Gastrocnemius medialis (tissue), 4 donors: ENCODE measurements at regions not wholly inside any gene's neighbourhood (a gene's known extent, or its start where the extent isn't known, plus 50 kb on each side); places are given as distances from the start of the nearest gene placed in this dataset.

Experiments
- ATAC-seq, 2 donors: fragments of 150-250 bp; one replicate each; pipeline ENCODE4 v1.9.1; 2016
- DNase-seq, 2 donors: peaks; one replicate each; pipeline ENCODE4 v3.0.0-alpha.2; 2019
- H3K27ac ChIP-seq, 4 donors: fragments of 200-600 bp; sonication (generic); 1 replicate in 1 of 4; 2 replicates in 3 of 4; pipeline ENCODE4 v1.5.1; 2016 to 2018; ENCODE audit warnings: mild to moderate bottlenecking in 2 of 4, moderate library complexity in 1 of 4
- H3K27me3 ChIP-seq, 3 donors: fragments of 200-600 bp; sonication (generic) in 2 of 3; 1 replicate in 1 of 3; 2 replicates in 2 of 3; pipeline versions ENCODE4 v1.5.1 to v1.6.0; 2016 to 2019; ENCODE audit warnings: mild to moderate bottlenecking in 1 of 3, moderate library complexity in 1 of 3
- H3K36me3 ChIP-seq, 2 donors: fragments of 200-600 bp; sonication (generic) in 1 of 2; one replicate each; pipeline ENCODE4 v1.5.1; 2017 to 2018
- H3K4me1 ChIP-seq, 2 donors: fragments of 200-600 bp; sonication (generic) in 1 of 2; one replicate each; pipeline ENCODE4 v1.5.1; 2016 to 2017; ENCODE audit warnings: mild to moderate bottlenecking in 2 of 2
- H3K4me3 ChIP-seq, 4 donors: fragments of 200-600 bp; sonication (generic) in 3 of 4; 1 replicate in 1 of 4; 2 replicates in 3 of 4; pipeline ENCODE4 v1.5.1; 2016 to 2019; ENCODE audit warnings: mild to moderate bottlenecking in 2 of 4
- H3K9me3 ChIP-seq, 3 donors: fragments of 200-600 bp; sonication (generic) in 2 of 3; 1 replicate in 1 of 3; 2 replicates in 2 of 3; pipeline ENCODE4 v1.5.1; 2016 to 2019
- POLR2A ChIP-seq, 2 donors: fragments of 450-650 bp; IDR thresholded peaks; one replicate each; pipeline ENCODE4 v1.6.1; 2017; ENCODE audit warnings: antibody characterized with exemption in 2 of 2, mild to moderate bottlenecking in 2 of 2, moderate library complexity in 2 of 2
- in situ Hi-C, 4 donors: fragments of 200-750 bp; cut with MboI; loops; one replicate each; pipeline versions ENCODE4 v1.15.0 to v1.8.0; 2017; ENCODE audit warnings: low sequenced_read_pairs in 4 of 4
- intact Hi-C: fragments of 100-400 bp; cut with DNase I; formaldehyde crosslinking; loops from one replicate; pipeline ENCODE4 v1.15.1; 2023; ENCODE audit warnings: low total_unique reads
- TF ChIP-seq, protein P1 (sequence below), 5 experiments: fragments of 450-650 bp in 3 of 5; fragments of 200-600 bp in 2 of 5; sonication (generic) in 2 of 5; IDR thresholded peaks in 4 of 5; conservative IDR thresholded peaks in 1 of 5; 1 replicate in 4 of 5; 2 replicates in 1 of 5; pipeline ENCODE4 v1.5.1; 2016 to 2019; ENCODE audit warnings: antibody characterized with exemption in 5 of 5, mild to moderate bottlenecking in 3 of 5, moderate library complexity in 3 of 5

GRCh38 chr3:126257984-126258383 lies 77.6 kb upstream of the ALDH1L1 start:
- no peaks in the 10 kb centered on the region for H3K27me3 ChIP-seq
- ATAC-seq (no peak), DNase-seq (no peak)
- no peaks in the 10 kb centered on the region for H3K9me3 ChIP-seq
- intact Hi-C loops = no loop called here
- peaks cover 23 to 29% of the 10 kb centered on the region in 2 donors for H3K4me1 ChIP-seq
- no peak overlapping the region for H3K4me3 ChIP-seq
- H3K27ac ChIP-seq = peak overlapping the region in 3 of 4 donors; percentile 80 to 92 (median 89)
- no peaks in the 10 kb centered on the region for H3K36me3 ChIP-seq
- in situ Hi-C loops = loop anchor here in 2 of 4 donors (10.0 kb wide), 1 partner anchor 217 kb away; the partner anchor contains the start of gene ZXDC (in 2 of the 2)
- TF ChIP-seq, protein P1, sequence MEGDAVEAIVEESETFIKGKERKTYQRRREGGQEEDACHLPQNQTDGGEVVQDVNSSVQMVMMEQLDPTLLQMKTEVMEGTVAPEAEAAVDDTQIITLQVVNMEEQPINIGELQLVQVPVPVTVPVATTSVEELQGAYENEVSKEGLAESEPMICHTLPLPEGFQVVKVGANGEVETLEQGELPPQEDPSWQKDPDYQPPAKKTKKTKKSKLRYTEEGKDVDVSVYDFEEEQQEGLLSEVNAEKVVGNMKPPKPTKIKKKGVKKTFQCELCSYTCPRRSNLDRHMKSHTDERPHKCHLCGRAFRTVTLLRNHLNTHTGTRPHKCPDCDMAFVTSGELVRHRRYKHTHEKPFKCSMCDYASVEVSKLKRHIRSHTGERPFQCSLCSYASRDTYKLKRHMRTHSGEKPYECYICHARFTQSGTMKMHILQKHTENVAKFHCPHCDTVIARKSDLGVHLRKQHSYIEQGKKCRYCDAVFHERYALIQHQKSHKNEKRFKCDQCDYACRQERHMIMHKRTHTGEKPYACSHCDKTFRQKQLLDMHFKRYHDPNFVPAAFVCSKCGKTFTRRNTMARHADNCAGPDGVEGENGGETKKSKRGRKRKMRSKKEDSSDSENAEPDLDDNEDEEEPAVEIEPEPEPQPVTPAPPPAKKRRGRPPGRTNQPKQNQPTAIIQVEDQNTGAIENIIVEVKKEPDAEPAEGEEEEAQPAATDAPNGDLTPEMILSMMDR (IDR thresholded peaks at IDR 0.05 in 4 of 5, conservative IDR thresholded peaks at IDR 0.05 in 1 of 5) = no peak
- no peak for TF ChIP-seq POLR2A (IDR thresholded peaks at IDR 0.05)

- intact Hi-C loops = no loop called here
Measured at GRCh38 chr3:126257174-126257573, 76.8 kb upstream of the ALDH1L1 start.

DNA sequence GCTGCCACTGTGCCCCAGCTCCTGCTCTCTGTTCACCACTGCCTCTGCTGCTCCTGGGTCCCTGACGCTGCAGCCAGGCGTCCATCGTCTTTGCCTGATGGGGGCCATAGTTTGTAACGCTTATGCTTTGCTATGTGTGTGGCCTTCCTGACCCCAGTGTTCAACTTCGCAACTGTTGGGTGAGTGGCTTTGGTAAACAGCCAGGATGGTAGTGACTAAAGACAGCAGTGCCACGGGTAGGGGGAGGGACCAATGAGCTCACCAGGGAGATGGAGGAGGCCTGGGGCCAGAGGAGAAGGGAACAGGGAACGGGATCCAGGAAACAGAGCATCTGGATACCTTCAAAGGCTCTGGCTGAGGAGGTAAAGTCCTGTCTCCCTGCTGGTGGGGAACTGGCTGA lies 75.9 kb upstream of the ALDH1L1 start:
- H3K4me3 ChIP-seq = no peak overlapping the region
- H3K27ac ChIP-seq = no peak overlapping the region
- no peaks in the 10 kb centered on the region for H3K36me3 ChIP-seq
- intact Hi-C loops = no loop called here
- ATAC-seq = no peak
- in situ Hi-C loops = loop anchor here in 2 of 4 donors (10.0 kb wide), 1 partner anchor 219 kb away; the partner anchor contains the start of gene ZXDC (in 2 of the 2)
- H3K27me3 ChIP-seq = no peaks in the 10 kb centered on the region
- H3K9me3 ChIP-seq = no peaks in the 10 kb centered on the region
- no peak for TF ChIP-seq POLR2A (IDR thresholded peaks at IDR 0.05)
- TF ChIP-seq, protein P1 (IDR thresholded peaks at IDR 0.05 in 4 of 5, conservative IDR thresholded peaks at IDR 0.05 in 1 of 5) = no peak
- H3K4me1 ChIP-seq = peaks cover 21 to 26% of the 10 kb centered on the region in 2 donors
- DNase-seq = no peak

More at GRCh38 chr3:126257174-126257573, 76.8 kb upstream of the ALDH1L1 start:
- no peak overlapping the region for H3K4me3 ChIP-seq
- no peaks in the 10 kb centered on the region for H3K9me3 ChIP-seq
- H3K27me3 ChIP-seq = no peaks in the 10 kb centered on the region
- TF ChIP-seq, protein P1 (IDR thresholded peaks at IDR 0.05 in 4 of 5, conservative IDR thresholded peaks at IDR 0.05 in 1 of 5) = no peak
- TF ChIP-seq POLR2A (IDR thresholded peaks at IDR 0.05) = no peak
- DNase-seq (no peak), ATAC-seq (no peak)
- in situ Hi-C loops = loop anchor here in 2 of 4 donors (10.0 kb wide), 1 partner anchor 218 kb away; the partner anchor contains the start of gene ZXDC (in 2 of the 2)
- no peak overlapping the region for H3K27ac ChIP-seq
- H3K4me1 ChIP-seq = peaks cover 23 to 29% of the 10 kb centered on the region in 2 donors
- no peaks in the 10 kb centered on the region for H3K36me3 ChIP-seq

GRCh38 chr3:126253072-126253471 lies 72.7 kb upstream of the ALDH1L1 start:
- in situ Hi-C loops = loop anchor here in 2 of 4 donors (5.0 to 10.0 kb wide), 2 partner anchors 134 to 222 kb away; partner anchors contain the start of gene ZXDC (in 2 of the 2)
- H3K4me1 ChIP-seq = no peaks in the 10 kb centered on the region
- no peak overlapping the region for H3K27ac ChIP-seq
- H3K4me3 ChIP-seq = no peak overlapping the region
- ATAC-seq (no peak), DNase-seq (no peak)
- intact Hi-C loops = no loop called here
- H3K9me3 ChIP-seq = no peaks in the 10 kb centered on the region
- no peaks in the 10 kb centered on the region for H3K27me3 ChIP-seq
- H3K36me3 ChIP-seq = no peaks in the 10 kb centered on the region
- TF ChIP-seq, protein P1 (IDR thresholded peaks at IDR 0.05 in 4 of 5, conservative IDR thresholded peaks at IDR 0.05 in 1 of 5) = no peak
- TF ChIP-seq POLR2A (IDR thresholded peaks at IDR 0.05) = no peak
